Ishikawa (cell line): ENCODE measurements at regions not wholly inside any gene's neighbourhood (a gene's known extent, or its start where the extent isn't known, plus 50 kb on each side); places are given as distances from the start of the nearest gene placed in this dataset.

Experiments
- CEBPB ChIP-seq: IDR thresholded peaks from 2 replicates; pipeline ENCODE4 v1.6.1; 2012
- CREB1 ChIP-seq: IDR thresholded peaks from 2 replicates; pipeline ENCODE4 v1.6.1; 2012; ENCODE audit warnings: low read depth
- EP300 ChIP-seq: IDR thresholded peaks from 2 replicates; pipeline ENCODE4 v1.6.1; 2012; ENCODE audit warnings: borderline replicate concordance
- FOXM1 ChIP-seq: IDR thresholded peaks from 2 replicates; pipeline ENCODE4 v1.6.1; 2012; ENCODE audit warnings: low read depth, borderline replicate concordance
- NFIC ChIP-seq: IDR thresholded peaks from 2 replicates; pipeline ENCODE4 v1.6.1; 2012
- RAD21 ChIP-seq: IDR thresholded peaks from 2 replicates; pipeline ENCODE4 v1.6.1; 2012; ENCODE audit warnings: low read depth
- TAF1 ChIP-seq: IDR thresholded peaks from 2 replicates; pipeline ENCODE4 v1.6.1; 2012; ENCODE audit warnings: low read depth, mild to moderate bottlenecking
- TCF12 ChIP-seq: IDR thresholded peaks from 2 replicates; pipeline ENCODE4 v1.6.1; 2012; ENCODE audit warnings: low read depth
- TEAD4 ChIP-seq: IDR thresholded peaks from 2 replicates; pipeline ENCODE4 v1.6.1; 2012
- YY1 ChIP-seq: IDR thresholded peaks from 2 replicates; pipeline ENCODE4 v1.6.1; 2012; ENCODE audit warnings: low read depth
- ZBTB7A ChIP-seq: IDR thresholded peaks from 2 replicates; pipeline ENCODE4 v1.6.1; 2012; ENCODE audit warnings: low read depth
- TF ChIP-seq, protein P1 (sequence below): IDR thresholded peaks from 2 replicates; pipeline ENCODE4 v1.6.1; 2012; ENCODE audit warnings: low read depth, mild to moderate bottlenecking
- TF ChIP-seq, protein P2 (sequence below): IDR thresholded peaks from 2 replicates; pipeline ENCODE4 v1.6.1; 2012
- TF ChIP-seq, protein P3 (sequence below): IDR thresholded peaks from 2 replicates; pipeline ENCODE4 v1.6.1; 2012

GRCh38 chr3:23743141-23743784 lies 62.5 kb upstream of the UBE2E1 start:
- TF ChIP-seq TAF1, result peak; percentile 57; the same call in 1 of the 2 replicates
- TF ChIP-seq, protein P1, sequence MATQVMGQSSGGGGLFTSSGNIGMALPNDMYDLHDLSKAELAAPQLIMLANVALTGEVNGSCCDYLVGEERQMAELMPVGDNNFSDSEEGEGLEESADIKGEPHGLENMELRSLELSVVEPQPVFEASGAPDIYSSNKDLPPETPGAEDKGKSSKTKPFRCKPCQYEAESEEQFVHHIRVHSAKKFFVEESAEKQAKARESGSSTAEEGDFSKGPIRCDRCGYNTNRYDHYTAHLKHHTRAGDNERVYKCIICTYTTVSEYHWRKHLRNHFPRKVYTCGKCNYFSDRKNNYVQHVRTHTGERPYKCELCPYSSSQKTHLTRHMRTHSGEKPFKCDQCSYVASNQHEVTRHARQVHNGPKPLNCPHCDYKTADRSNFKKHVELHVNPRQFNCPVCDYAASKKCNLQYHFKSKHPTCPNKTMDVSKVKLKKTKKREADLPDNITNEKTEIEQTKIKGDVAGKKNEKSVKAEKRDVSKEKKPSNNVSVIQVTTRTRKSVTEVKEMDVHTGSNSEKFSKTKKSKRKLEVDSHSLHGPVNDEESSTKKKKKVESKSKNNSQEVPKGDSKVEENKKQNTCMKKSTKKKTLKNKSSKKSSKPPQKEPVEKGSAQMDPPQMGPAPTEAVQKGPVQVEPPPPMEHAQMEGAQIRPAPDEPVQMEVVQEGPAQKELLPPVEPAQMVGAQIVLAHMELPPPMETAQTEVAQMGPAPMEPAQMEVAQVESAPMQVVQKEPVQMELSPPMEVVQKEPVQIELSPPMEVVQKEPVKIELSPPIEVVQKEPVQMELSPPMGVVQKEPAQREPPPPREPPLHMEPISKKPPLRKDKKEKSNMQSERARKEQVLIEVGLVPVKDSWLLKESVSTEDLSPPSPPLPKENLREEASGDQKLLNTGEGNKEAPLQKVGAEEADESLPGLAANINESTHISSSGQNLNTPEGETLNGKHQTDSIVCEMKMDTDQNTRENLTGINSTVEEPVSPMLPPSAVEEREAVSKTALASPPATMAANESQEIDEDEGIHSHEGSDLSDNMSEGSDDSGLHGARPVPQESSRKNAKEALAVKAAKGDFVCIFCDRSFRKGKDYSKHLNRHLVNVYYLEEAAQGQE, result no peak
- TF ChIP-seq, protein P2, sequence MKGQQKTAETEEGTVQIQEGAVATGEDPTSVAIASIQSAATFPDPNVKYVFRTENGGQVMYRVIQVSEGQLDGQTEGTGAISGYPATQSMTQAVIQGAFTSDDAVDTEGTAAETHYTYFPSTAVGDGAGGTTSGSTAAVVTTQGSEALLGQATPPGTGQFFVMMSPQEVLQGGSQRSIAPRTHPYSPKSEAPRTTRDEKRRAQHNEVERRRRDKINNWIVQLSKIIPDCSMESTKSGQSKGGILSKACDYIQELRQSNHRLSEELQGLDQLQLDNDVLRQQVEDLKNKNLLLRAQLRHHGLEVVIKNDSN, result 0 out of 2 replicates have a peak, but pooled peaks have one; percentile 3
- peak; percentile 74 for TF ChIP-seq TEAD4
- TF ChIP-seq FOXM1, result peak; percentile 44; the same call in 1 of the 2 replicates
- no peak for TF ChIP-seq CEBPB
- no peak for TF ChIP-seq RAD21
- peak; percentile 83 for TF ChIP-seq EP300
- TF ChIP-seq ZBTB7A, result peak; percentile 69
- TF ChIP-seq, protein P3, sequence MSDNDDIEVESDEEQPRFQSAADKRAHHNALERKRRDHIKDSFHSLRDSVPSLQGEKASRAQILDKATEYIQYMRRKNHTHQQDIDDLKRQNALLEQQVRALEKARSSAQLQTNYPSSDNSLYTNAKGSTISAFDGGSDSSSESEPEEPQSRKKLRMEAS, result peak; percentile 89
- peak; percentile 71; the same call in 1 of the 2 replicates for TF ChIP-seq YY1
- peak; percentile 82 for TF ChIP-seq TCF12
- TF ChIP-seq CREB1, result no peak
- peak; percentile 69; the same call in 1 of the 2 replicates for TF ChIP-seq NFIC
